Tibial nerve (tissue), 4 donors: ENCODE measurements at regions not wholly inside any gene's neighbourhood (a gene's known extent, or its start where the extent isn't known, plus 50 kb on each side); places are given as distances from the start of the nearest gene placed in this dataset.

Experiments used
- EP300 ChIP-seq, 2 donors: sonication (generic); formaldehyde crosslinking; IDR thresholded peaks; one replicate each; pipeline ENCODE4 v1.6.1; 2017; ENCODE audit warnings: antibody characterized with exemption in 2 of 2, mild to moderate bottlenecking in 1 of 2
- POLR2A ChIP-seq, 2 donors: fragments of 450-650 bp; IDR thresholded peaks; one replicate each; pipeline ENCODE4 v1.6.1; 2017; ENCODE audit warnings: antibody characterized with exemption in 2 of 2, mild to moderate bottlenecking in 2 of 2, moderate library complexity in 2 of 2
- TF ChIP-seq, protein P1 (sequence below), 5 experiments: fragments of 200-600 bp in 3 of 5; fragments of 450-650 bp in 2 of 5; sonication (generic) in 3 of 5; IDR thresholded peaks; one replicate each; pipeline ENCODE4 v1.5.1; 2016 to 2019; ENCODE audit warnings: antibody characterized with exemption in 5 of 5, mild to moderate bottlenecking in 3 of 5, moderate library complexity in 2 of 5

- TF ChIP-seq, protein P1, sequence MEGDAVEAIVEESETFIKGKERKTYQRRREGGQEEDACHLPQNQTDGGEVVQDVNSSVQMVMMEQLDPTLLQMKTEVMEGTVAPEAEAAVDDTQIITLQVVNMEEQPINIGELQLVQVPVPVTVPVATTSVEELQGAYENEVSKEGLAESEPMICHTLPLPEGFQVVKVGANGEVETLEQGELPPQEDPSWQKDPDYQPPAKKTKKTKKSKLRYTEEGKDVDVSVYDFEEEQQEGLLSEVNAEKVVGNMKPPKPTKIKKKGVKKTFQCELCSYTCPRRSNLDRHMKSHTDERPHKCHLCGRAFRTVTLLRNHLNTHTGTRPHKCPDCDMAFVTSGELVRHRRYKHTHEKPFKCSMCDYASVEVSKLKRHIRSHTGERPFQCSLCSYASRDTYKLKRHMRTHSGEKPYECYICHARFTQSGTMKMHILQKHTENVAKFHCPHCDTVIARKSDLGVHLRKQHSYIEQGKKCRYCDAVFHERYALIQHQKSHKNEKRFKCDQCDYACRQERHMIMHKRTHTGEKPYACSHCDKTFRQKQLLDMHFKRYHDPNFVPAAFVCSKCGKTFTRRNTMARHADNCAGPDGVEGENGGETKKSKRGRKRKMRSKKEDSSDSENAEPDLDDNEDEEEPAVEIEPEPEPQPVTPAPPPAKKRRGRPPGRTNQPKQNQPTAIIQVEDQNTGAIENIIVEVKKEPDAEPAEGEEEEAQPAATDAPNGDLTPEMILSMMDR (IDR thresholded peaks at IDR 0.05) = peak in 2 of 5 experiments; percentile 24 to 26
- TF ChIP-seq POLR2A (IDR thresholded peaks at IDR 0.05) (no peak), EP300 (IDR thresholded peaks at IDR 0.05) (no peak)
Measured at GRCh38 chr4:18568600-18568999, 547.0 kb upstream of the LCORL start.
